H1 (cell line): ENCODE measurements at regions not wholly inside any gene's neighbourhood (a gene's known extent, or its start where the extent isn't known, plus 50 kb on each side); places are given as distances from the start of the nearest gene placed in this dataset.

Experiments
- CBX5 ChIP-seq: fragments of 300-800, 300-1000 bp; sonication (generic); IDR thresholded peaks from 2 replicates; pipeline ENCODE4 v1.7.1; 2016; ENCODE audit warnings: antibody characterized with exemption, low read length, low read depth
- CTCF ChIP-seq, 3 experiments: IDR thresholded peaks; 1 replicate in 2 of 3; 2 replicates in 1 of 3; pipeline versions ENCODE4 v1.5.1 to v1.6.1; 2011; ENCODE audit warnings: low read length in 3 of 3, mild to moderate bottlenecking in 3 of 3, inconsistent platforms in 2 of 3, low read depth in 1 of 3, moderate library complexity in 1 of 3; ENCODE audit not compliant: insufficient read depth in 1 of 3; ENCODE audit errors: control extremely low read depth in 1 of 3
- GTF2F1 ChIP-seq: IDR thresholded peaks from 2 replicates; pipeline ENCODE4 v1.6.1; 2012; ENCODE audit warnings: low read depth, low read length, improper control_type of control experiment, borderline replicate concordance
- RAD21 ChIP-seq, 2 experiments: IDR thresholded peaks in 1 of 2; conservative IDR thresholded peaks in 1 of 2; 2 replicates each; pipeline ENCODE4 v1.6.1; 2011; ENCODE audit warnings: low read depth in 2 of 2, low read length in 2 of 2, improper control_type of control experiment in 1 of 2, inconsistent platforms in 1 of 2, mild to moderate bottlenecking in 1 of 2, moderate library complexity in 1 of 2
- RBBP5 ChIP-seq: IDR thresholded peaks from 2 replicates; pipeline ENCODE4 v1.7.1; 2012; ENCODE audit warnings: low read depth, mild to moderate bottlenecking, inconsistent platforms, low read length, moderate library complexity, borderline replicate concordance
- RFX5 ChIP-seq: IDR thresholded peaks from 2 replicates; pipeline ENCODE4 v1.6.1; 2011; ENCODE audit warnings: low read depth, low read length, improper control_type of control experiment, borderline replicate concordance
- RNF2 ChIP-seq: fragments of 200-900, 300-1000 bp; sonication (generic); IDR thresholded peaks from 2 replicates; pipeline ENCODE4 v1.7.1; 2016; ENCODE audit warnings: borderline replicate concordance, low read depth, mild to moderate bottlenecking, antibody characterized with exemption, low read length; ENCODE audit not compliant: poor library complexity, severe bottlenecking; ENCODE audit errors: missing control alignments
- RXRA ChIP-seq: IDR thresholded peaks from 2 replicates; pipeline ENCODE4 v1.6.1; 2011; ENCODE audit warnings: low read depth, mild to moderate bottlenecking, low read length, moderate library complexity; ENCODE audit not compliant: insufficient read depth

- TF ChIP-seq RBBP5 (no peak), CTCF (IDR thresholded peaks at IDR 0.05; ENCODE audit: control extremely low read depth in 1 of 3, insufficient read depth in 1 of 3, low read depth in 1 of 3, low read length in 3 of 3) (no peak), RFX5 (no peak), RXRA (no peak), CBX5 (no peak), GTF2F1 (no peak), RAD21 (IDR thresholded peaks at IDR 0.05 in 1 of 2, conservative IDR thresholded peaks at IDR 0.05 in 1 of 2; ENCODE audit: low read depth in 2 of 2, low read length in 2 of 2) (no peak), RNF2 (no peak)
Observed at GRCh38 chr22:47570300-47570685, 807.8 kb downstream of the TBC1D22A start.
